Left lung (tissue), 4 donors: ENCODE measurements at regions not wholly inside any gene's neighbourhood (a gene's known extent, or its start where the extent isn't known, plus 50 kb on each side); places are given as distances from the start of the nearest gene placed in this dataset.

Experiments used
- ATAC-seq: fragments of 200-7000 bp; cut with Tn5 transposase; one replicate; pipeline ENCODE4 v1.9.1; 2020; ENCODE audit warnings: moderate library complexity
- DNase-seq, 4 donors: peaks; one replicate each; pipeline ENCODE4 v3.0.0-alpha.2; 2013 to 2020
- H3K27ac ChIP-seq, 2 donors: fragments of 200-600 bp; sonication (generic) in 1 of 2; one replicate each; pipeline versions ENCODE4 v1.5.0 to v1.8.0; 2020 to 2021
- H3K27me3 ChIP-seq, 2 donors: fragments of 200-600 bp; sonication (generic) in 1 of 2; one replicate each; pipeline versions ENCODE4 v1.5.0 to v1.8.0; 2020 to 2021
- H3K36me3 ChIP-seq, 2 donors: fragments of 200-600 bp; sonication (generic) in 1 of 2; one replicate each; pipeline versions ENCODE4 v1.5.0 to v1.8.0; 2020 to 2021
- H3K4me1 ChIP-seq, 2 donors: fragments of 200-600 bp; one replicate each; pipeline ENCODE4 v1.8.0; 2021
- H3K4me3 ChIP-seq, 2 donors: fragments of 200-600 bp; sonication (generic) in 1 of 2; one replicate each; pipeline versions ENCODE4 v1.5.0 to v1.8.0; 2020 to 2021; ENCODE audit warnings: mild to moderate bottlenecking in 1 of 2
- H3K9me3 ChIP-seq, 2 donors: fragments of 200-600 bp; sonication (generic) in 1 of 2; one replicate each; pipeline versions ENCODE4 v1.5.0 to v1.8.0; 2020 to 2021
- CTCF ChIP-seq, 2 donors: fragments of 200-600 bp; sonication (generic) in 1 of 2; IDR thresholded peaks; one replicate each; pipeline versions ENCODE4 v1.5.0 to v1.8.0; 2021; ENCODE audit warnings: antibody characterized with exemption in 2 of 2
- intact Hi-C, 2 donors: fragments of 100-400 bp; cut with DNase I; formaldehyde crosslinking; loops; one replicate each; pipeline versions ENCODE4 v1.11.2 to v1.14.2; 2022
- donor health status: DM: no; HTN: yes; CAD: no.
- donor health status: DM: no; HTN: no; CAD: no.

GRCh38 chr11:120013325-120014250 is 124.3 kb downstream of the TRIM29 start:
- ATAC-seq (peak; percentile 82), DNase-seq (peak in 1 of 4 donors; percentile 44)
- Histone ChIP-seq H3K4me3 (no peak overlapping the region), H3K27me3 (peaks cover 16 to 96% of the 10 kb centered on the region in 2 donors), H3K9me3 (no peaks in the 10 kb centered on the region), H3K27ac (no peak overlapping the region), H3K36me3 (no peaks in the 10 kb centered on the region), H3K4me1 (no peaks in the 10 kb centered on the region)
- intact Hi-C loops, result no loop called here
- peak; percentile 32 to 39 for TF ChIP-seq CTCF (IDR thresholded peaks at IDR 0.05)

GRCh38 chr11:120012245-120012644 is 125.7 kb downstream of the TRIM29 start:
- intact Hi-C loops, result no loop called here

GRCh38 chr11:120011836-120012235 is 126.1 kb downstream of the TRIM29 start:
- Histone ChIP-seq H3K36me3 (no peaks in the 10 kb centered on the region), H3K4me3 (no peak overlapping the region), H3K9me3 (no peaks in the 10 kb centered on the region), H3K27ac (no peak overlapping the region), H3K27me3 (peaks cover 10 to 78% of the 10 kb centered on the region in 2 donors), H3K4me1 (no peaks in the 10 kb centered on the region)
- ATAC-seq (no peak), DNase-seq (no peak)
- intact Hi-C loops, result no loop called here
- TF ChIP-seq CTCF (IDR thresholded peaks at IDR 0.05), result no peak

More at GRCh38 chr11:120012245-120012644, 125.7 kb downstream of the TRIM29 start:
- Histone ChIP-seq H3K9me3 (no peaks in the 10 kb centered on the region), H3K4me1 (no peaks in the 10 kb centered on the region), H3K4me3 (no peak overlapping the region), H3K27me3 (peaks cover 10 to 82% of the 10 kb centered on the region in 2 donors), H3K36me3 (no peaks in the 10 kb centered on the region), H3K27ac (no peak overlapping the region)
- TF ChIP-seq CTCF (IDR thresholded peaks at IDR 0.05), result no peak
- DNase-seq (no peak), ATAC-seq (no peak)

GRCh38 chr11:120010775-120011174 is 127.1 kb downstream of the TRIM29 start:
- no peak for ATAC-seq
- intact Hi-C loops, result no loop called here
- no peak for DNase-seq

More at GRCh38 chr11:120010775-120011174, 127.1 kb downstream of the TRIM29 start:
- TF ChIP-seq CTCF (IDR thresholded peaks at IDR 0.05), result no peak
- H3K9me3 ChIP-seq, result no peaks in the 10 kb centered on the region
- no peak overlapping the region for H3K4me3 ChIP-seq
- H3K4me1 ChIP-seq, result no peaks in the 10 kb centered on the region
- peaks cover 7 to 77% of the 10 kb centered on the region in 2 donors for H3K27me3 ChIP-seq
- no peaks in the 10 kb centered on the region for H3K36me3 ChIP-seq
- no peak overlapping the region for H3K27ac ChIP-seq
